ENCODE measurements at regions not wholly inside any gene's neighbourhood (a gene's known extent, or its start where the extent isn't known, plus 50 kb on each side); places are given as distances from the start of the nearest gene placed in this dataset.

DNA sequence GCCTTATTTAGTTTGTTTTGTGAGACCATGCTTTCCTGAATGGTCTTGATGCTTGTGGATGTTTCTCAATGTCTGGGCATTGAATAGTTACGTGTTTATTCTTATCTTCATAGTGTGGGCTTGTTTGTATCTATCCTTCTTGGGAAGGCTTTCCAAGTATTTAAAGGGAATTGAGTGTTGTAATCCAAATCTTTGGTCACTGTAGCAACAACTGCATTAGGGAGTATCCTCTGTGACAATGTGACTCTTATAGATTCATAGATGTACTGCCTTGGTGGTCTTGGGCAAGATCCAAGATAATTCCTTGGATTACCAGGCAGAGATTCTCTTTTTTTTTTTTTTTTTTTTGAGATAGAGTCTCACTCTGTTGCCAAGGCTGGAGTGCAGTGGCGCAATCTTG is 598.4 kb downstream of the CBLN4 start:
- TF ChIP-seq, protein P1, sequence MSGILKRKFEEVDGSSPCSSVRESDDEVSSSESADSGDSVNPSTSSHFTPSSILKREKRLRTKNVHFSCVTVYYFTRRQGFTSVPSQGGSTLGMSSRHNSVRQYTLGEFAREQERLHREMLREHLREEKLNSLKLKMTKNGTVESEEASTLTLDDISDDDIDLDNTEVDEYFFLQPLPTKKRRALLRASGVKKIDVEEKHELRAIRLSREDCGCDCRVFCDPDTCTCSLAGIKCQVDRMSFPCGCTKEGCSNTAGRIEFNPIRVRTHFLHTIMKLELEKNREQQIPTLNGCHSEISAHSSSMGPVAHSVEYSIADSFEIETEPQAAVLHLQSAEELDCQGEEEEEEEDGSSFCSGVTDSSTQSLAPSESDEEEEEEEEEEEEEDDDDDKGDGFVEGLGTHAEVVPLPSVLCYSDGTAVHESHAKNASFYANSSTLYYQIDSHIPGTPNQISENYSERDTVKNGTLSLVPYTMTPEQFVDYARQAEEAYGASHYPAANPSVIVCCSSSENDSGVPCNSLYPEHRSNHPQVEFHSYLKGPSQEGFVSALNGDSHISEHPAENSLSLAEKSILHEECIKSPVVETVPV (CRISPR knock-in tag; IDR thresholded peaks at IDR 0.05): no peak
- no peak for TF ChIP-seq TCF4 (CRISPR knock-in tag; IDR thresholded peaks at IDR 0.05; ENCODE audit: borderline replicate concordance)
- no peak for TF ChIP-seq ISL1 (CRISPR knock-in tag; IDR thresholded peaks at IDR 0.05)
- no peak for TF ChIP-seq ESRRG (CRISPR knock-in tag; IDR thresholded peaks at IDR 0.05)
- TF ChIP-seq, protein P2, sequence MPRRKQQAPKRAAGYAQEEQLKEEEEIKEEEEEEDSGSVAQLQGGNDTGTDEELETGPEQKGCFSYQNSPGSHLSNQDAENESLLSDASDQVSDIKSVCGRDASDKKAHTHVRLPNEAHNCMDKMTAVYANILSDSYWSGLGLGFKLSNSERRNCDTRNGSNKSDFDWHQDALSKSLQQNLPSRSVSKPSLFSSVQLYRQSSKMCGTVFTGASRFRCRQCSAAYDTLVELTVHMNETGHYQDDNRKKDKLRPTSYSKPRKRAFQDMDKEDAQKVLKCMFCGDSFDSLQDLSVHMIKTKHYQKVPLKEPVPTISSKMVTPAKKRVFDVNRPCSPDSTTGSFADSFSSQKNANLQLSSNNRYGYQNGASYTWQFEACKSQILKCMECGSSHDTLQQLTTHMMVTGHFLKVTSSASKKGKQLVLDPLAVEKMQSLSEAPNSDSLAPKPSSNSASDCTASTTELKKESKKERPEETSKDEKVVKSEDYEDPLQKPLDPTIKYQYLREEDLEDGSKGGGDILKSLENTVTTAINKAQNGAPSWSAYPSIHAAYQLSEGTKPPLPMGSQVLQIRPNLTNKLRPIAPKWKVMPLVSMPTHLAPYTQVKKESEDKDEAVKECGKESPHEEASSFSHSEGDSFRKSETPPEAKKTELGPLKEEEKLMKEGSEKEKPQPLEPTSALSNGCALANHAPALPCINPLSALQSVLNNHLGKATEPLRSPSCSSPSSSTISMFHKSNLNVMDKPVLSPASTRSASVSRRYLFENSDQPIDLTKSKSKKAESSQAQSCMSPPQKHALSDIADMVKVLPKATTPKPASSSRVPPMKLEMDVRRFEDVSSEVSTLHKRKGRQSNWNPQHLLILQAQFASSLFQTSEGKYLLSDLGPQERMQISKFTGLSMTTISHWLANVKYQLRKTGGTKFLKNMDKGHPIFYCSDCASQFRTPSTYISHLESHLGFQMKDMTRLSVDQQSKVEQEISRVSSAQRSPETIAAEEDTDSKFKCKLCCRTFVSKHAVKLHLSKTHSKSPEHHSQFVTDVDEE (CRISPR knock-in tag; IDR thresholded peaks at IDR 0.05): no peak
- no peak for TF ChIP-seq ZNF565 (CRISPR knock-in tag; conservative IDR thresholded peaks at IDR 0.05; ENCODE audit: low read depth)
- TF ChIP-seq, protein P3, sequence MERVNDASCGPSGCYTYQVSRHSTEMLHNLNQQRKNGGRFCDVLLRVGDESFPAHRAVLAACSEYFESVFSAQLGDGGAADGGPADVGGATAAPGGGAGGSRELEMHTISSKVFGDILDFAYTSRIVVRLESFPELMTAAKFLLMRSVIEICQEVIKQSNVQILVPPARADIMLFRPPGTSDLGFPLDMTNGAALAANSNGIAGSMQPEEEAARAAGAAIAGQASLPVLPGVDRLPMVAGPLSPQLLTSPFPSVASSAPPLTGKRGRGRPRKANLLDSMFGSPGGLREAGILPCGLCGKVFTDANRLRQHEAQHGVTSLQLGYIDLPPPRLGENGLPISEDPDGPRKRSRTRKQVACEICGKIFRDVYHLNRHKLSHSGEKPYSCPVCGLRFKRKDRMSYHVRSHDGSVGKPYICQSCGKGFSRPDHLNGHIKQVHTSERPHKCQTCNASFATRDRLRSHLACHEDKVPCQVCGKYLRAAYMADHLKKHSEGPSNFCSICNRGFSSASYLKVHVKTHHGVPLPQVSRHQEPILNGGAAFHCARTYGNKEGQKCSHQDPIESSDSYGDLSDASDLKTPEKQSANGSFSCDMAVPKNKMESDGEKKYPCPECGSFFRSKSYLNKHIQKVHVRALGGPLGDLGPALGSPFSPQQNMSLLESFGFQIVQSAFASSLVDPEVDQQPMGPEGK (CRISPR knock-in tag; IDR thresholded peaks at IDR 0.05; ENCODE audit: borderline replicate concordance): no peak
- TF ChIP-seq ZFP30 (CRISPR knock-in tag; IDR thresholded peaks at IDR 0.05): no peak
- TF ChIP-seq RARB (CRISPR knock-in tag; IDR thresholded peaks at IDR 0.05): no peak
- TF ChIP-seq, protein P4, sequence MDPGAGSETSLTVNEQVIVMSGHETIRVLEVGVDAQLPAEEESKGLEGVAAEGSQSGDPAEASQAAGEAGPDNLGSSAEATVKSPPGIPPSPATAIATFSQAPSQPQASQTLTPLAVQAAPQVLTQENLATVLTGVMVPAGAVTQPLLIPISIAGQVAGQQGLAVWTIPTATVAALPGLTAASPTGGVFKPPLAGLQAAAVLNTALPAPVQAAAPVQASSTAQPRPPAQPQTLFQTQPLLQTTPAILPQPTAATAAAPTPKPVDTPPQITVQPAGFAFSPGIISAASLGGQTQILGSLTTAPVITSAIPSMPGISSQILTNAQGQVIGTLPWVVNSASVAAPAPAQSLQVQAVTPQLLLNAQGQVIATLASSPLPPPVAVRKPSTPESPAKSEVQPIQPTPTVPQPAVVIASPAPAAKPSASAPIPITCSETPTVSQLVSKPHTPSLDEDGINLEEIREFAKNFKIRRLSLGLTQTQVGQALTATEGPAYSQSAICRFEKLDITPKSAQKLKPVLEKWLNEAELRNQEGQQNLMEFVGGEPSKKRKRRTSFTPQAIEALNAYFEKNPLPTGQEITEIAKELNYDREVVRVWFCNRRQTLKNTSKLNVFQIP (CRISPR knock-in tag; IDR thresholded peaks at IDR 0.05; ENCODE audit: borderline replicate concordance, low read depth): no peak
- no peak for TF ChIP-seq GLIS3 (CRISPR knock-in tag; IDR thresholded peaks at IDR 0.05)

Measured in SK-N-SH treated with all-trans-retinoic acid at 6 μM for 48 hours (cell line).